PC-9 (cell line): ENCODE measurements at regions not wholly inside any gene's neighbourhood (a gene's known extent, or its start where the extent isn't known, plus 50 kb on each side); places are given as distances from the start of the nearest gene placed in this dataset.

Source experiments
- BruUV-seq: library from RNA; stranded (reverse); fragments of 400-500 nt; replicated peaks from 2 replicates; lab custom pipeline; 2021; lab: Mats Ljungman, UMichigan
- CTCF ChIA-PET: fragments of 300-600 bp; sonication (Branson Sonifier 250); formaldehyde crosslinking; loops from one replicate; lab custom pipeline; 2022; ENCODE audit warnings: antibody characterized with exemption; lab: Charles Lee
- POLR2A ChIA-PET: fragments of 300-600 bp; sonication (Branson Sonifier 250); formaldehyde crosslinking; loops from one replicate; lab custom pipeline; 2022; ENCODE audit warnings: antibody characterized with exemption; ENCODE audit not compliant: unreplicated experiment; lab: Charles Lee
- DNase-seq, 2 experiments: peaks; one replicate each; pipeline versions ENCODE4 v3.0.0 to v3.0.0-alpha.2; 2015 to 2022; ENCODE audit warnings: mixed read lengths in 1 of 2
- H2AFZ ChIP-seq: fragments of 200-600 bp; sonication (generic); 2 replicates; pipeline ENCODE4 v1.8.1; 2017; ENCODE audit warnings: antibody characterized with exemption
- H3F3A ChIP-seq: fragments of 200-600 bp; sonication (generic); 2 replicates; pipeline ENCODE4 v1.8.1; 2017; ENCODE audit warnings: antibody characterized with exemption, mild to moderate bottlenecking, low read depth; ENCODE audit not compliant: insufficient read depth
- H3K27ac ChIP-seq: fragments of 200-600 bp; sonication (generic); 2 replicates; pipeline ENCODE4 v1.6.1; 2016; ENCODE audit warnings: mixed run types
- H3K27me3 ChIP-seq: fragments of 200-600 bp; sonication (generic); 2 replicates; pipeline ENCODE4 v1.6.1; 2016; ENCODE audit warnings: low read depth, mixed run types; ENCODE audit not compliant: insufficient read depth
- H3K36me3 ChIP-seq: fragments of 200-600 bp; sonication (generic); 2 replicates; pipeline ENCODE4 v1.6.1; 2016; ENCODE audit warnings: low read depth, mixed run types
- H3K4me1 ChIP-seq: fragments of 200-600 bp; sonication (generic); replicated peaks from 2 replicates; pipeline ENCODE4 v1.6.1; 2016; ENCODE audit warnings: mixed run types; ENCODE audit not compliant: insufficient read depth
- H3K4me2 ChIP-seq: fragments of 200-600 bp; sonication (generic); 2 replicates; pipeline ENCODE4 v1.6.1; 2017; ENCODE audit warnings: mixed run types
- H3K4me3 ChIP-seq: fragments of 200-600 bp; sonication (generic); 2 replicates; pipeline ENCODE4 v1.6.1; 2016; ENCODE audit warnings: mixed run types
- H3K79me2 ChIP-seq: fragments of 200-600 bp; sonication (generic); 2 replicates; pipeline ENCODE4 v1.6.1; 2017; ENCODE audit warnings: low read depth, mixed run types
- H3K9me2 ChIP-seq: fragments of 200-600 bp; sonication (generic); 2 replicates; pipeline ENCODE4 v1.8.1; 2017; ENCODE audit warnings: mild to moderate bottlenecking; ENCODE audit not compliant: insufficient read depth
- H3K9me3 ChIP-seq: fragments of 200-600 bp; sonication (generic); 2 replicates; pipeline ENCODE4 v1.8.1; 2016; ENCODE audit warnings: low read depth; ENCODE audit not compliant: insufficient read depth
- H4K20me1 ChIP-seq: fragments of 200-600 bp; sonication (generic); 2 replicates; pipeline ENCODE4 v1.8.1; 2017; ENCODE audit not compliant: insufficient read depth
- CTCF ChIP-seq: fragments of 200-600 bp; sonication (generic); conservative IDR thresholded peaks from 2 replicates; pipeline ENCODE4 v1.6.1; 2017; ENCODE audit warnings: mixed run types, antibody characterized with exemption, mild to moderate bottlenecking, moderate library complexity
- EZH2 ChIP-seq: fragments of 200-600 bp; sonication (generic); IDR thresholded peaks from 2 replicates; pipeline ENCODE4 v1.8.0; 2017; ENCODE audit warnings: antibody characterized with exemption, low read depth
- intact Hi-C: fragments of 100-400 bp; cut with micrococcal nuclease; formaldehyde crosslinking; loops from one replicate; pipeline ENCODE4 v1.10.0; 2022; ENCODE audit not compliant: unreplicated experiment

GRCh38 chr5:35436400-35437057, 181.1 kb upstream of the SPEF2 start:
- intact Hi-C loops, result no loop called here
- H3K79me2 ChIP-seq, result no peaks in the 10 kb centered on the region
- no TSS peak for BruUV-seq
- TF ChIP-seq CTCF, result peak; percentile 73
- TF ChIP-seq EZH2, result no peak
- H3K27me3 ChIP-seq, result peaks cover 21% of the 10 kb centered on the region
- H2AFZ ChIP-seq, result no peak overlapping the region
- H3K27ac ChIP-seq, result no peak overlapping the region
- no peaks in the 10 kb centered on the region for H4K20me1 ChIP-seq
- H3K9me3 ChIP-seq, result no peaks in the 10 kb centered on the region
- no peak overlapping the region for H3K4me2 ChIP-seq
- no peaks in the 10 kb centered on the region for H3F3A ChIP-seq
- no peaks in the 10 kb centered on the region for H3K4me1 ChIP-seq
- CTCF ChIA-PET, result interaction anchor here (0.6 kb wide), 1 partner anchor 295 kb away, joined by 3 read pairs; no protein-coding TSS in a partner anchor
- no peaks in the 10 kb centered on the region; the same call in 1 of the 2 replicates for H3K9me2 ChIP-seq
- no peak for DNase-seq
- H3K4me3 ChIP-seq, result no peak overlapping the region
- POLR2A ChIA-PET, result interaction anchor here (0.6 kb wide), 1 partner anchor 1658 kb away, joined by 11 read pairs; no protein-coding TSS in a partner anchor
- H3K36me3 ChIP-seq, result no peaks in the 10 kb centered on the region

- Histone ChIP-seq H3K9me3 (no peaks in the 10 kb centered on the region), H3K36me3 (no peaks in the 10 kb centered on the region), H3K9me2 (no peaks in the 10 kb centered on the region), H3F3A (no peaks in the 10 kb centered on the region), H3K4me1 (no peaks in the 10 kb centered on the region), H3K27ac (no peak overlapping the region), H3K4me2 (no peak overlapping the region), H3K27me3 (peaks cover 18% of the 10 kb centered on the region), H4K20me1 (no peaks in the 10 kb centered on the region), H3K79me2 (no peaks in the 10 kb centered on the region), H3K4me3 (no peak overlapping the region), H2AFZ (no peak overlapping the region)
- intact Hi-C loops, result no loop called here
- DNase-seq, result peak in 1 of 2 experiments; percentile 55
- TF ChIP-seq CTCF (no peak), EZH2 (no peak)
- CTCF ChIA-PET, result interaction anchor here (0.6 kb wide), 1 partner anchor 581 kb away, joined by 5 read pairs; no protein-coding TSS in a partner anchor
- POLR2A ChIA-PET, result no interaction called here
- no TSS peak for BruUV-seq
Observed at GRCh38 chr5:35430381-35431162, 187.1 kb upstream of the SPEF2 start.

GRCh38 chr5:35420200-35420599, 189.9 kb upstream of the PRLR start:
- Histone ChIP-seq H3K27me3 (peaks cover 12% of the 10 kb centered on the region; the same call in 1 of the 2 replicates), H4K20me1 (no peaks in the 10 kb centered on the region), H3K4me2 (no peak overlapping the region), H3K4me3 (no peak overlapping the region), H3K9me2 (no peaks in the 10 kb centered on the region), H2AFZ (no peak overlapping the region), H3K27ac (no peak overlapping the region), H3F3A (no peaks in the 10 kb centered on the region), H3K79me2 (no peaks in the 10 kb centered on the region), H3K4me1 (no peaks in the 10 kb centered on the region), H3K9me3 (no peaks in the 10 kb centered on the region), H3K36me3 (no peaks in the 10 kb centered on the region)
- TF ChIP-seq CTCF, result no peak
- no peak for TF ChIP-seq EZH2
- no peak for DNase-seq
- ChIA-PET POLR2A (no interaction called here), CTCF (no interaction called here)
- BruUV-seq, result no TSS peak
- intact Hi-C loops, result no loop called here
